IMR-90 (cell line): ENCODE measurements at regions not wholly inside any gene's neighbourhood (a gene's known extent, or its start where the extent isn't known, plus 50 kb on each side); places are given as distances from the start of the nearest gene placed in this dataset.

Experiments used
- BHLHE40 ChIP-seq: fragments of 150-350 bp; IDR thresholded peaks from 2 replicates; pipeline ENCODE4 v1.6.1; 2016; ENCODE audit warnings: mild to moderate bottlenecking, low read depth, low read length
- CEBPB ChIP-seq: IDR thresholded peaks from 2 replicates; pipeline ENCODE4 v1.6.1; 2012; ENCODE audit warnings: low read depth, low read length, improper control_type of control experiment
- CTCF ChIP-seq: conservative IDR thresholded peaks from 2 replicates; pipeline ENCODE4 v1.5.1; 2012; ENCODE audit warnings: mild to moderate bottlenecking, low read depth, low read length, improper control_type of control experiment
- MAFK ChIP-seq: IDR thresholded peaks from 2 replicates; pipeline ENCODE4 v1.6.1; 2012; ENCODE audit warnings: low read depth, low read length, improper control_type of control experiment
- NFE2L2 ChIP-seq: fragments of 150-350 bp; IDR thresholded peaks from 2 replicates; pipeline ENCODE4 v1.6.1; 2016; ENCODE audit warnings: low read depth, mild to moderate bottlenecking, low read length
- POLR2A ChIP-seq: IDR thresholded peaks from 2 replicates; pipeline ENCODE4 v1.6.1; 2012; ENCODE audit warnings: mild to moderate bottlenecking, low read depth, low read length
- RAD21 ChIP-seq: IDR thresholded peaks from 2 replicates; pipeline ENCODE4 v1.6.1; 2012; ENCODE audit warnings: low read length, improper control_type of control experiment
- RCOR1 ChIP-seq: IDR thresholded peaks from 2 replicates; pipeline ENCODE4 v1.6.1; 2012; ENCODE audit warnings: mild to moderate bottlenecking, low read length, improper control_type of control experiment; ENCODE audit not compliant: insufficient replicate concordance
- RFX5 ChIP-seq: IDR thresholded peaks from 2 replicates; pipeline ENCODE4 v1.8.0; 2012; ENCODE audit warnings: low read depth, mild to moderate bottlenecking, low read length, moderate library complexity
- SMC3 ChIP-seq: fragments of 150-350 bp; IDR thresholded peaks from 2 replicates; pipeline ENCODE4 v1.6.1; 2016; ENCODE audit warnings: low read depth, mild to moderate bottlenecking, antibody characterized with exemption, low read length, moderate library complexity
- USF2 ChIP-seq: fragments of 150-350 bp; IDR thresholded peaks from 2 replicates; pipeline ENCODE4 v1.6.1; 2017; ENCODE audit warnings: mild to moderate bottlenecking, antibody characterized with exemption, low read length, low read depth
- TF ChIP-seq, protein P1 (sequence below): fragments of 150-350 bp; IDR thresholded peaks from 2 replicates; pipeline ENCODE4 v1.6.1; 2016; ENCODE audit warnings: low read depth, mild to moderate bottlenecking, low read length, moderate library complexity, borderline replicate concordance

- TF ChIP-seq MAFK: no peak
- TF ChIP-seq CTCF: no peak
- no peak for TF ChIP-seq BHLHE40
- no peak for TF ChIP-seq SMC3
- TF ChIP-seq CEBPB: no peak
- TF ChIP-seq POLR2A: no peak
- no peak for TF ChIP-seq RAD21
- TF ChIP-seq RFX5: no peak
- no peak for TF ChIP-seq NFE2L2
- TF ChIP-seq USF2: no peak
- TF ChIP-seq RCOR1: no peak
- TF ChIP-seq, protein P1, sequence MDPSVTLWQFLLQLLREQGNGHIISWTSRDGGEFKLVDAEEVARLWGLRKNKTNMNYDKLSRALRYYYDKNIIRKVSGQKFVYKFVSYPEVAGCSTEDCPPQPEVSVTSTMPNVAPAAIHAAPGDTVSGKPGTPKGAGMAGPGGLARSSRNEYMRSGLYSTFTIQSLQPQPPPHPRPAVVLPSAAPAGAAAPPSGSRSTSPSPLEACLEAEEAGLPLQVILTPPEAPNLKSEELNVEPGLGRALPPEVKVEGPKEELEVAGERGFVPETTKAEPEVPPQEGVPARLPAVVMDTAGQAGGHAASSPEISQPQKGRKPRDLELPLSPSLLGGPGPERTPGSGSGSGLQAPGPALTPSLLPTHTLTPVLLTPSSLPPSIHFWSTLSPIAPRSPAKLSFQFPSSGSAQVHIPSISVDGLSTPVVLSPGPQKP: no peak
These were observed 819.4 kb downstream of the NR2F1-AS1 start for GRCh38 chr5:92761585-92761984.
